ENCODE measurements at regions not wholly inside any gene's neighbourhood (a gene's known extent, or its start where the extent isn't known, plus 50 kb on each side); places are given as distances from the start of the nearest gene placed in this dataset.

DNA sequence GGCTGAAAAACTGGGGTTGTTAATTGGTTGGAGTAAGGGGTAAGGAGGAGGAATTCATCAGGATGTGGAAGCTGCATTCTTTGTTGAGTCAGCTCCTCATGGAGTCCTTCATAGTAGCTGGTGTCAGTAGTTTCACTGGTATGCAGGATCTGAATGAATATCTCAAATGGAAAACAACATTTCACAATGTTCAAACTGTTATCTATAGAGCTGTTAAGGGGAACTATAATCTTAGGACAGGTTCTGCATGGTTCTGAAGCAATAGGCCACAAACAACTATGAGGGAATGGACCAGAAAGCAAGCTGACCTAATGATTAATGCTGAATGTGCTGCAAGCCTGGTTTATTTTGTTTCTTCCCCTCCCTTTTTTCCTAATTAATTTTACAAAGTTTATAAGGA, 225.8 kb downstream of the IPMK start:
- TF ChIP-seq ESRRG (CRISPR knock-in tag; IDR thresholded peaks at IDR 0.05) (no peak), ZNF8 (CRISPR knock-in tag; IDR thresholded peaks at IDR 0.05) (no peak), ZC3H10 (CRISPR knock-in tag; IDR thresholded peaks at IDR 0.05) (no peak), CSDC2 (CRISPR knock-in tag; IDR thresholded peaks at IDR 0.05) (no peak), BACH2 (CRISPR knock-in tag; IDR thresholded peaks at IDR 0.05; ENCODE audit: borderline replicate concordance) (no peak), ZNF70 (CRISPR knock-in tag; IDR thresholded peaks at IDR 0.05) (no peak)
- TF ChIP-seq, protein P1, sequence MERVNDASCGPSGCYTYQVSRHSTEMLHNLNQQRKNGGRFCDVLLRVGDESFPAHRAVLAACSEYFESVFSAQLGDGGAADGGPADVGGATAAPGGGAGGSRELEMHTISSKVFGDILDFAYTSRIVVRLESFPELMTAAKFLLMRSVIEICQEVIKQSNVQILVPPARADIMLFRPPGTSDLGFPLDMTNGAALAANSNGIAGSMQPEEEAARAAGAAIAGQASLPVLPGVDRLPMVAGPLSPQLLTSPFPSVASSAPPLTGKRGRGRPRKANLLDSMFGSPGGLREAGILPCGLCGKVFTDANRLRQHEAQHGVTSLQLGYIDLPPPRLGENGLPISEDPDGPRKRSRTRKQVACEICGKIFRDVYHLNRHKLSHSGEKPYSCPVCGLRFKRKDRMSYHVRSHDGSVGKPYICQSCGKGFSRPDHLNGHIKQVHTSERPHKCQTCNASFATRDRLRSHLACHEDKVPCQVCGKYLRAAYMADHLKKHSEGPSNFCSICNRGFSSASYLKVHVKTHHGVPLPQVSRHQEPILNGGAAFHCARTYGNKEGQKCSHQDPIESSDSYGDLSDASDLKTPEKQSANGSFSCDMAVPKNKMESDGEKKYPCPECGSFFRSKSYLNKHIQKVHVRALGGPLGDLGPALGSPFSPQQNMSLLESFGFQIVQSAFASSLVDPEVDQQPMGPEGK (CRISPR knock-in tag; IDR thresholded peaks at IDR 0.05; ENCODE audit: borderline replicate concordance): no peak
